Neural progenitor cell (in vitro differentiated cells): ENCODE measurements at regions not wholly inside any gene's neighbourhood (a gene's known extent, or its start where the extent isn't known, plus 50 kb on each side); places are given as distances from the start of the nearest gene placed in this dataset.

Source experiments
- EZH2 ChIP-seq: fragments of 200-600 bp; sonication (generic); IDR thresholded peaks from 2 replicates; pipeline ENCODE4 v1.6.1; 2017; ENCODE audit warnings: antibody characterized with exemption, mild to moderate bottlenecking, moderate library complexity
- EZH2phosphoT487 ChIP-seq: fragments of 200-600 bp; sonication (generic); IDR thresholded peaks from 2 replicates; pipeline ENCODE4 v1.6.1; 2017; ENCODE audit warnings: antibody characterized with exemption
- TF ChIP-seq, protein P1 (sequence below): fragments of 200-600 bp; sonication (generic); IDR thresholded peaks from 2 replicates; pipeline ENCODE4 v1.5.1; 2017; ENCODE audit warnings: antibody characterized with exemption, mild to moderate bottlenecking

GRCh38 chr5:72009280-72009679 is 98.0 kb upstream of the MAP1B start:
- TF ChIP-seq, protein P1, sequence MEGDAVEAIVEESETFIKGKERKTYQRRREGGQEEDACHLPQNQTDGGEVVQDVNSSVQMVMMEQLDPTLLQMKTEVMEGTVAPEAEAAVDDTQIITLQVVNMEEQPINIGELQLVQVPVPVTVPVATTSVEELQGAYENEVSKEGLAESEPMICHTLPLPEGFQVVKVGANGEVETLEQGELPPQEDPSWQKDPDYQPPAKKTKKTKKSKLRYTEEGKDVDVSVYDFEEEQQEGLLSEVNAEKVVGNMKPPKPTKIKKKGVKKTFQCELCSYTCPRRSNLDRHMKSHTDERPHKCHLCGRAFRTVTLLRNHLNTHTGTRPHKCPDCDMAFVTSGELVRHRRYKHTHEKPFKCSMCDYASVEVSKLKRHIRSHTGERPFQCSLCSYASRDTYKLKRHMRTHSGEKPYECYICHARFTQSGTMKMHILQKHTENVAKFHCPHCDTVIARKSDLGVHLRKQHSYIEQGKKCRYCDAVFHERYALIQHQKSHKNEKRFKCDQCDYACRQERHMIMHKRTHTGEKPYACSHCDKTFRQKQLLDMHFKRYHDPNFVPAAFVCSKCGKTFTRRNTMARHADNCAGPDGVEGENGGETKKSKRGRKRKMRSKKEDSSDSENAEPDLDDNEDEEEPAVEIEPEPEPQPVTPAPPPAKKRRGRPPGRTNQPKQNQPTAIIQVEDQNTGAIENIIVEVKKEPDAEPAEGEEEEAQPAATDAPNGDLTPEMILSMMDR: no peak
- TF ChIP-seq EZH2phosphoT487 (no peak), EZH2 (no peak)
